ENCODE measurements at regions not wholly inside any gene's neighbourhood (a gene's known extent, or its start where the extent isn't known, plus 50 kb on each side); places are given as distances from the start of the nearest gene placed in this dataset.

DNA sequence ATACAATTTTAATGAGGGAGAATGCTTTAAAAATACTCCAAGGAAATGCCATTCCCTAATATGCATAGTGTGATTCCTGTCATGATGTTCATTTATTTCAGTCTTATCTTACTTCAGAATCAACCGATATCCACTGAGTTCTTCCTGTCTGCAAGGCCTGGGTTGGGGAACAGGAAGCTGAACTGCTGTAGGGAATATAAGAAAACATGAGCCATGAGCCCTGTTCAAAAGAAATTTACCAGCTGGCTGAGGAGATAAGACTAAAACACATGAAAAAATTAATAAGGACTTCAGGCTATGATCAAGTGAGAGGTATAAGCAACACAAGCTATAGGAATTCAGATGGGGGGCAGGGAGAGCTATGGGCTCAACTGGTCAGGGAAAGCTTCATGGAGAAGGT, 184.7 kb downstream of the PLPP4 start:
- no peak overlapping the region for H3K27ac ChIP-seq
- H3K4me1 ChIP-seq: no peaks in the 10 kb centered on the region
- TF ChIP-seq, protein P1, sequence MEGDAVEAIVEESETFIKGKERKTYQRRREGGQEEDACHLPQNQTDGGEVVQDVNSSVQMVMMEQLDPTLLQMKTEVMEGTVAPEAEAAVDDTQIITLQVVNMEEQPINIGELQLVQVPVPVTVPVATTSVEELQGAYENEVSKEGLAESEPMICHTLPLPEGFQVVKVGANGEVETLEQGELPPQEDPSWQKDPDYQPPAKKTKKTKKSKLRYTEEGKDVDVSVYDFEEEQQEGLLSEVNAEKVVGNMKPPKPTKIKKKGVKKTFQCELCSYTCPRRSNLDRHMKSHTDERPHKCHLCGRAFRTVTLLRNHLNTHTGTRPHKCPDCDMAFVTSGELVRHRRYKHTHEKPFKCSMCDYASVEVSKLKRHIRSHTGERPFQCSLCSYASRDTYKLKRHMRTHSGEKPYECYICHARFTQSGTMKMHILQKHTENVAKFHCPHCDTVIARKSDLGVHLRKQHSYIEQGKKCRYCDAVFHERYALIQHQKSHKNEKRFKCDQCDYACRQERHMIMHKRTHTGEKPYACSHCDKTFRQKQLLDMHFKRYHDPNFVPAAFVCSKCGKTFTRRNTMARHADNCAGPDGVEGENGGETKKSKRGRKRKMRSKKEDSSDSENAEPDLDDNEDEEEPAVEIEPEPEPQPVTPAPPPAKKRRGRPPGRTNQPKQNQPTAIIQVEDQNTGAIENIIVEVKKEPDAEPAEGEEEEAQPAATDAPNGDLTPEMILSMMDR (IDR thresholded peaks at IDR 0.05): no peak
- H3K9ac ChIP-seq (ENCODE audit: low read depth in 2 of 2, low read length in 2 of 2): no peak overlapping the region
- no peaks in the 10 kb centered on the region for H3K27me3 ChIP-seq
- DNase-seq: no peak
- intact Hi-C loops (cut with DNase I): no loop called here
- no peaks in the 10 kb centered on the region for H3K36me3 ChIP-seq
- H3K4me3 ChIP-seq: no peak overlapping the region
- H3K9me3 ChIP-seq: no peaks in the 10 kb centered on the region

DNA sequence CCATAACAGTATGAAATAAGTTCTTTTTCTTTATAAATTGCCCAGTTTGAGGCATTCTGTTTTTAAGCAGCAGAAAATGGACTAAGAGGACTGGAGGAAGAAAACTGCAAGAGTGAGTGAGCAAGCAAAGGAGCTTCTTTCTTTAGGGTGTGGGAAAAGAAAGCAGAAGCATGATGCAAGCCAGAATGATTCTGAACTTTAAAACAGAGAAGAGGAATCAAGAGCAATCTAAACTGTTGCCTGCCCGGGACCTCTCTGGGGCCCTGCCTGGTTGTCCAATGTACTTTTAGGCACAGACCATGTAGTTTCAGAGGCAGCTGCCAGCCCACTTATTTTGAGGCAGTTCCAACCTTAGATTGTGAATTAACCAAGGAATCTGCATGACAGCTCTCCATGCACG, 186.3 kb downstream of the PLPP4 start:
- H3K36me3 ChIP-seq: no peaks in the 10 kb centered on the region
- DNase-seq: no peak
- no peak overlapping the region for H3K27ac ChIP-seq
- H3K27me3 ChIP-seq: no peaks in the 10 kb centered on the region
- H3K4me3 ChIP-seq: no peak overlapping the region
- TF ChIP-seq, protein P1 (IDR thresholded peaks at IDR 0.05): no peak
- no peaks in the 10 kb centered on the region for H3K4me1 ChIP-seq
- H3K9ac ChIP-seq (ENCODE audit: low read depth in 2 of 2, low read length in 2 of 2): no peak overlapping the region
- H3K9me3 ChIP-seq: no peaks in the 10 kb centered on the region
- intact Hi-C loops (cut with DNase I): no loop called here

GRCh38 chr10:120644556-120645410, 187.8 kb downstream of the PLPP4 start:
- DNase-seq: no peak
- TF ChIP-seq, protein P1 (IDR thresholded peaks at IDR 0.05): no peak
- Histone ChIP-seq H3K9me3 (no peaks in the 10 kb centered on the region), H3K9ac (ENCODE audit: low read depth in 2 of 2, low read length in 2 of 2) (no peak overlapping the region), H3K27ac (no peak overlapping the region), H3K27me3 (no peaks in the 10 kb centered on the region), H3K36me3 (no peaks in the 10 kb centered on the region), H3K4me1 (no peaks in the 10 kb centered on the region), H3K4me3 (no peak overlapping the region)
- intact Hi-C loops (cut with DNase I): no loop called here

GRCh38 chr10:120646159-120646732, 189.2 kb downstream of the PLPP4 start:
- intact Hi-C loops (cut with DNase I): no loop called here
- no peaks in the 10 kb centered on the region for H3K27me3 ChIP-seq

GRCh38 chr10:120646738-120647456, 189.9 kb downstream of the PLPP4 start:
- Histone ChIP-seq H3K9me3 (no peaks in the 10 kb centered on the region), H3K36me3 (no peaks in the 10 kb centered on the region), H3K4me1 (no peaks in the 10 kb centered on the region), H3K27ac (no peak overlapping the region), H3K4me3 (no peak overlapping the region), H3K27me3 (no peaks in the 10 kb centered on the region), H3K9ac (ENCODE audit: low read depth in 2 of 2, low read length in 2 of 2) (no peak overlapping the region)
- TF ChIP-seq, protein P1 (IDR thresholded peaks at IDR 0.05): no peak
- no peak for DNase-seq
- intact Hi-C loops (cut with DNase I): no loop called here

More at GRCh38 chr10:120646159-120646732, 189.2 kb downstream of the PLPP4 start:
- DNase-seq: no peak
- TF ChIP-seq, protein P1 (IDR thresholded peaks at IDR 0.05): no peak
- no peaks in the 10 kb centered on the region for H3K4me1 ChIP-seq
- no peak overlapping the region for H3K27ac ChIP-seq
- H3K9ac ChIP-seq (ENCODE audit: low read depth in 2 of 2, low read length in 2 of 2): no peak overlapping the region
- H3K4me3 ChIP-seq: no peak overlapping the region
- H3K9me3 ChIP-seq: no peaks in the 10 kb centered on the region
- H3K36me3 ChIP-seq: no peaks in the 10 kb centered on the region

Data from colonic mucosa (tissue), 4 donors.